ENCODE measurements at regions not wholly inside any gene's neighbourhood (a gene's known extent, or its start where the extent isn't known, plus 50 kb on each side); places are given as distances from the start of the nearest gene placed in this dataset.

GRCh38 chr18:66119347-66119746 is 368.5 kb downstream of the CDH7 start:
- TF ChIP-seq MAX (IDR thresholded peaks at IDR 0.05; ENCODE audit: low read depth, low read length) (no peak), CTCF (IDR thresholded peaks at IDR 0.05; ENCODE audit: low read depth, low read length) (no peak)

Data from NB4 (cell line).